Activated CD4-positive, alpha-beta T cell treated with anti-CD3 and anti-CD28 coated beads for 24 hours (primary cell): ENCODE measurements at regions not wholly inside any gene's neighbourhood (a gene's known extent, or its start where the extent isn't known, plus 50 kb on each side); places are given as distances from the start of the nearest gene placed in this dataset.

Experiments
- DNase-seq, 2 donors: peaks; one replicate each; pipeline ENCODE4 v3.0.0-alpha.2; 2020; ENCODE audit warnings: low read depth in 2 of 2

DNA sequence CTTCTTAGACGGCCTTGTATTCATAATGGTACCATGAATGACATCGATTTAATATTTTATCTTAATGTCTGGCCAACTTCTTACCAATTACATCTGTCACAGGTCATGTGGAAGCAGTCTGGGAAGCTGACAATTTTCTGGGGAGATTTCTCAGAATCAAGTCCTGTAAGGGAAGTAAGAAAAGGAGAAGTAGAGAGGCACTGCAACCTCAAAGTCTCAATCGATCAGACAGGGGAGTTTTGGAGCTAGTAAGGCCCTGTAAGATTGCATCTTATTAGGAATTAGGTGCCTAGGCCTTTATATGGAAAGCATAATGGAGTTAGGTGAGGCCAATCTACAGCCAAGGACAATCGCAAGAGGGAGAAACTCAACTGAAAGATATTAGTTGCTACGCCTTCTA lies 694.6 kb upstream of the SORCS1 start:
- DNase-seq = no peak

DNA sequence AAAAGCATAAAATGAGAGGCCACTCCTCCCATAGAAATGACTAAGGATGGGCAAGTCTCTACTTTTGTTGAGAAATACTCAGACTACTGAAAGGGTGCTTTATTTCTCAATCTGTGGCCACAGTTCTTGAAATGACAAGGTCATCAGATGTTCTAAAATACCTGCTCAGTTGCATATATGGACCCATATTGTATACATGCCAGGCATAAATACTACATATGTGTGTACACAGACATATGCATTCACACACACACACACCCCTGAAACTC lies 691.5 kb upstream of the SORCS1 start:
- no peak for DNase-seq

DNA sequence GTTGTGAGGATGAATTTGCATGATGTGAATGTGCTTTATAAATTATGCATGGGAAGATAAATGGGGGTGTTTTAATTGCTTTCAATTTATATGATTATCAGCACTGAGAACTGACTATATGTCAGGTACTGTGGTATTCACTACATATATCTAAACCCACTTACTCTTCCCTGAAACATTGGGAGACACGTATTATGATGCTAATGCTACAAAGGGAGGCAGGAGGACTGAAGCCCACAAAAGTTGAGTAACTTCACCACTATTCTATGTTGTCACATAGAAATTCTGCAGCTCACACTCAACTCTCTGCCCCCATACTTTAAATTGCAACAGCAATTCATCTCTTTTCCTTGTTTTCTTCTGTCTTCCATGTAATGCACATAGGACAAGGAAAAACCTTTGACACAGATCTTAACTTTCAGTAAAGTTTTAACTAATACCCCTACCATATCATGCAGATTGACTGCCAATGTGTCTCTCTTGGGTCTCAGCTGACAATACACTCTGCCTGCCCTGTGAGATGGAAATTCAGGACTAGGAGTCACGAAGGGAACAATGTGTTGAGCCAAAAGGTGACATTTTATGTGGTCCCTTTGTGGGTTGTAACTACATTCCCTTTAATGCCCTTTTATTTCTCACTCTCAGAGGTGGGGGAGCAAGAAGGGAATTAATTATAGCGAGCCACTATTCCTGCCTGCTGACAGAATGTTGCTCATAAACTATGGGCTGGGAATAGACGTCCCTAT lies 691.0 kb upstream of the SORCS1 start:
- DNase-seq = no peak

DNA sequence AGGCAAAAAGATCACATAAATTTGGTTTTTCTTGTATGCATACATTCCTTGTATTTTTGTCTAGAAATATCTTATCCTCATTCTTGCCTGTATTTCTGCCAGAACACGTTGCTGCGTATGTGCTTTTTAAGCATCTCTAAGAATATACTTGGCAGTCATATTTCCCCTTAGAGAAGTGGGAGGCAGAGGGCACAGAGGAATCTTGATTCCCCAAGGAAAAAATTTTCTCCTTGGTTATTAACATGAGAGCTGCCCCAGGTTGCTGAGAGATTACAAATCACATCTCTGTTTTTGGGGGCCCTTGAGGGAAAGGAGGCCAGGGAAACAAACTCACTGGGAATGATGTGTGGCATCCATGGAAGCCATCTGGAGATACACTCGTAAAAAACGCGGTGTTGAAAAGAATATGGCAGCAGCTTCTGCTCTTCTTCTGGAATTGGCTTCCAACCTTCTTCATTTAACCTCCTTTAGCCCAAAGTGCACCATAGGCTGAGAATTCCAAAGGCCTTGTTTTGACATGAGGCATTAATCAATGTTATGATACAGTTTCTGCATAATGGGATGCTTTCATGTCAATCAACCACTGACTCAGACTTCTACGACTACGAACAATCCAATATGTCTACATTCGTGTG lies 684.3 kb upstream of the SORCS1 start:
- no peak for DNase-seq

DNA sequence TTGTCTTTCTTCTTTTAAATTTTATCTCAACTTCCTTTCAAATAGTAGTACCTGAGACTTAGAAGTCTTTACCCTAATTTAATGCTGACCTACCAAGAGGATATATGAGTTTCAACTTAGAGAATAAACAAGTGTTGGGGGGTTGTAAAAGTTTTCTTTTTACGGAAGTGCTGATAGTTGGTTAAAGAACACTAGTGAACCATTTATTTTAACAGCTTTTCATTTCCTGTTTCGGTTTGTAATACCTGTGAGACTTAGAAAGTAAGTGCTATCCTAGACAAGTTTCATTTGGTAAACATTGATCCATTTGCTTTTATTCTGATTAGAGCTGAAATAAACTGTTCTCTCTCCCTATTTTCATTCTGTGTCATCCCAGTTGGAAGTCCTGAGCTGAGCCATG lies 683.1 kb upstream of the SORCS1 start:
- DNase-seq = no peak

DNA sequence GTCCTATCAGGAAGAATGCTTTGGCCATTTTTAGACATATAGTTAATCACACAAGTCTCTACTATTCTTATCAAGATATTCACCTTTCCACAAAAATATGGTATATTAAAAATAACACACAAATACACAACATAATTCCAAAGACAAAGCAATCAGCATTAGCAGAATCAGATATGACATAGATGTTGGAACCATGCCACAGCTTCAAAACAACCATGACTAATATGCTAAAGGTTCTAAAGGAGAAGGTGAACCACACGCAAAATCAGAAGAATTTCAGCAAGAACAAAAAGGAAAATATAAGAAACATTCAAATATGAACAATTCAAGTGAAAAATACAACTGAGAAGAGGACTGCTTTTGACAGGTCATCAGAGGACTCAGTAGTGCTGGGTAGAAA lies 670.2 kb upstream of the SORCS1 start:
- DNase-seq = no peak

DNA sequence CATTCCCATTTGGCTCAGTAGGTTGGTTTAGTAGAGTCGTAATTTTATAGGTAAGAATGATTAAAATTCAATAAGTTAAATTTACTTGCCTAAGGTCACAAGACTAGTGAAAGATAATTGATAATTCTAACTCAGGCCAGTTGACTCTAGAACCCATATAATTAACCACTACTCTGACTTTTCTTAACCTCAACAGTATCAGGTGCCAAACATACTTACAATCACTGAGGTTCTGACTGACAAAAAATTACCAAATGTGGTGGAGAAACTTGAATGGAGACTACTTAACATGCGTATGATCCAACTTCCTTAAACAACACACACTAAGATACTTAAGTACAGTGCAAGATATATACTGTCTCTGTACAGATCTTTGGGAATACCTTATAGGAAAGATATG lies 667.3 kb upstream of the SORCS1 start:
- DNase-seq = no peak

DNA sequence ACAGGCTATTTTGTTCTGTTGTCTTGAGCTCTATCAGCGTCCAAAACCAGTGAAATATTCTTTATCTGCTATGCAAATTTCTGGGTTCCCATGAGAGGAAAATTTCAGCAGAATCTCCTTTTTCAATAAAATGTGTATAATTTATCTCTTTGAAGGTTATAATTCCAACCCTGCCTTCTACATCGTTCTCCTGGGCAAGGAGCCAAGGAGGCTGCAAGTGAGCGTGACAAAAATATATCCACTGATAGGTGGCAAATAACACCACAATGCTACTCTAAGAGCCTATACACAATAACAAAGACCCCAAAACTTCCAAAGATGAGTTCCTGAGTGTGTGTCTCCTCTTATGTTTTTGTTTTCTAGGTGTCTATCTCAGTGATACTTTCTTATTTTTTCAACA lies 664.7 kb upstream of the SORCS1 start:
- DNase-seq = no peak

DNA sequence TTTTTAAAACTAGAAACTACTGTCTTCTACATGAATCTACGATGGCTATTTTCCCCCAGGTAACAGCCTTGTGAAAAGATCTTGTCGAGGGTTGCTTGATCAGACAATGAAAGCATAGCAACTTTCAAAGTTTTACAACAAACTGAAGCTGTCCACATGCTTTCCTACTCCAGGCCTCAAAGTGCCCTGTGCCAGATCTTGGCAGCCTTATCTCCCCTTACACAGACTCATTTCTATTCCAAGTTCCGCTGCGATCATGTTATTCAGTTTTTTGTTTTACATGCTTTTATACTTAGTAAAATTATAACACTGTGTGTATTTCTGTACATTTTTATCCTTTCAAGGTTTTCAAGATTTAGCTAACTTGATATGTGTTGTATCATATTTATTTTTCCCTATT lies 661.7 kb upstream of the SORCS1 start:
- DNase-seq = no peak

DNA sequence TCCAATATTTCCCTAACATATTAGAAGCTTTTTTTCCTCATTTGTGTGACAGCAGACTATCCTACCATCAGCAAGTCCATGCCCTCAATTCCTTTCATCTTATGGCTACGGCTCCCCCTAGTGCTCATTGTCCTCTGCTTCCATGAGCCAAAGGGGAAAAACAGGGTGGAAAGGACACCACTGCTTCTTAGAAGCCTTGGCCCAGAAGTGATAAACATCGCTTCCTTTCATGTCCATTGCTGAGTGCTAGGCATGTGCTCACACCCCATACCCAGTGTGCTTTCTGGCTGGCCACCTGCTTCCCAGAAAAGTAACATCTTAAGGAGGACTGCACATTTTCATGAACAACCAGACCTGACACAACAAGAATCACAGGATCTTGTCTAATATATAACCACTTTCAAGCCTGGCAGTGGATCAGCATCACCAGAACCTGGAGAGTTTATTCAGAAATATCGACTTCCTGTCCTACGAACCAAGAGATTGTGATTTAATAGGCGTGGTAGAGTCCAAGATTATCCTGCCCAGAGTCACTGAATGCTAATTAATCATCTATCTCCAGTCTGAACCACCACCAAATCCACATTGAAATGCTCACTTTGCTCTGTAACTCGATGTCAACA lies 650.5 kb upstream of the SORCS1 start:
- DNase-seq = no peak

DNA sequence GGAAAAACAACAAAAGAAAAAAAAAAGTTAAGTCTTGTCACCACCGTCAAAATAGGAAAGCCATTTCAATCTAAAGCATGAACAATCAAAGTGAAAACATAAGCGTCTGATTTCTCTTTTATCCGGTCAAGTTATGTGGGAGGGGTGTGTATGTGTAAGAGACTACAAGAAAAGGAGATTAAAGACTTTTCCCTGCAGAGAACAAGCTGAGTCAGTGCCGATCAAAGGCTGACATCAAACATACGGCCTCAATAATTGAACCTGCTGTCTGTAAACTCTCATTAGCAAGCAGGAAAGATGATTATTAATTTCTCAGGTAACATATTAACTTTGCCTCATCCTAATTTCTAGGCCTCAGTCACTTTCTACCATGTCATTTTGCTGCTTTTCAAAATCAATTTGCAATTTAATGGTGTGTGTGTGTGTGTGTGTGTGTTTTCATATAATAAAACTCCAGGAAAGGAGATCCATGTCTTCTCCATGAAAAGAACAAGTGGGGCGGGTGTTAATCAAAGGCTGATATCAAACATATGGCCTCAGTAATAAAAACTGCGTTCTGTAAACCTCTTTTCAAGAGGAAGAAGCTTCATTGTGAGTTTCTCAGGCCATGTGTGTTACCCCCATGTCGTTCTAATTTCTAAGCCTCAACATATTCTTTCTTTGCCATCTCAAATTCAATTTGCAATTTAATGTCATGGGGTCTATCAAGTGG lies 649.1 kb upstream of the SORCS1 start:
- no peak for DNase-seq

DNA sequence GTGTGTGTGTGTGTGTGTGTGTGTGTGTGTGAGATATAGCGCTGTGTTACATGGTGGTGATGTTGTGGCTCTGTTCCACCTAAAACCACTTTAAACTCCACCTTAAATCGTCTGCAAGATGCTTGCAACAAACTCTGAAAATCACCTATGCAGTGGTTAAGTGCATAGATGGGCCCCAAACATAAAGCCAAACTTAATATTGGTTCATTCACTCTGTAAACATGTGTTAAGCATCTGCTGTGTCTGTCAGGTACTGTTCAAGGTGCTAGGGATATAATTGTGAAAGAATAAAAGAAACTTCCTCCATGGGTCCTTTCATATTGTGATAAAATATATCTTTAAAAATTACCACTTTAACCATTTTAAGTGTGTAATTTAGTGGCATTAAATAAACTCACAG lies 645.4 kb upstream of the SORCS1 start:
- no peak for DNase-seq

DNA sequence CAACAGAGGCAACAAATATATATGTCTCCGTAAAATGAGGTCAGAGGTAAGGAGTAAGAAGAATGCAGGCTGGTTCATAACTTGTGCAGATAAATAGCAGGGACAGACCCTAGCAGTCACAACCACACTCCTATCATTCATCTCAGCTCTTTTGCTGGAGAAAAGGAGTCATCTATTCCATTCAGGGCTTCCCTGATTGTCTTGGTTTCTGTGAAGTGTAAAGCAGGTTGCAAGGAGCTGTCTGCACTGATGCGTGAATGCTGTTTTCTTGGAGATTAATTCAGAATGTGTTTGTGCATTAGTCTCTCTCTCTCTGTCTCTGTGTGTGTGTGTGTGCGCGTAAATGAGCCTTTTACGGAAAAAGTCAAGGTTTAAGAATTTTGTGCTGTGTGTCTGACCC lies 643.3 kb upstream of the SORCS1 start:
- no peak for DNase-seq

DNA sequence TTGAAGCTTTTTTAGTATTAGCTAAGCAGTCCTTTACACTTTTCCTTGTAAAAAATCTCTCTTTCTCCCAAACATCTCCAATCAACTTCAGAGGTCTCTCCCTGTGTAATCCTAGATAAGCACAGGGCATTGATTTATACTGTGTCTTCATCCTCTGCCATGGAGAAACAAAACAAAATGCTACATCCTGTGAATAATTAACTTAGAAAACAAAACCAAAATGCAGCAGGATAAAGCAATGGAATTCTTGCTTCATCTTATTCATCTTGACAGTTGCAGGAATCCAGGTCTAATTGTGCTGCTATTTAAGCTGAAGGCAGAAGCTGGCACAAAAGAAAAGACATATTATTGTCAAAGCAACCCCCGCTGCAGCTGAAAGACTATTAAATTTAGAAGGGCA lies 641.5 kb upstream of the SORCS1 start:
- no peak for DNase-seq

DNA sequence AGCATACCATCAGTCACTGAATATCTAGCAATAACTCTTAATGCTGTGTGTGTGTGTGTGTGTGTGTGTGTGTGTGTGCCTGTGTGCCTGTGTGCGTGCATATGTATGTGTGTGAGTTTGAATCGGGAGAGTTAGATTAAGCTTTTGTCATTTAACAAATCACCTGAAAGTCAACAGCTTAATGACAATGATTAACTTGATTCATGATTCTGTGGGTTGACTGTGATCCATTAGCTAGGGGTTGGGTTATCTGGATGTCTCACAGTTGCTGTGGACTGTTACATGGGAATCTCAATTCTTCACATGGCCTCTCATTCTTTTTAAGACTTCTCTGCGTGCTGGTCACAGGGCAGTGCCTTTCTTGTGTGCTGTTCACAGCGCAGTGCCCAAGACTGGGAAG lies 639.0 kb upstream of the SORCS1 start:
- DNase-seq = no peak

DNA sequence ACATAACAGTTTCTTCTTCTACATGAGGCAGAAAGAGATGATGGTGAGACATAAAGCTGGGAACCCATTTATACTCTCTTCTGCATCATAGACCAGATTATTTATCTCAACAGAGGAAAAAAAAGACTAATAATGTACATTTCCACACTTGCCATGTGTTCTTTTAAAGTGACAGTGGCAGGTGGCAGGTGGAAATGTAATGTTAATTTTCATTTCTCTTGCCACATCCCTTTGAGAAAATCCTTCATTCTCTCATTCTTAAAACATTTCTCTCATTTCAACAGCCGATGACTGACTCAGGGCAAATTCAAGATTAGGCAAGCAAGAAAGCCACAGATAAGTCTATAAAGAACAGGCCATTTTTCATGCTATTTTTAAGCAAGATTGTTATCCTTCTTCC lies 635.6 kb upstream of the SORCS1 start:
- no peak for DNase-seq

DNA sequence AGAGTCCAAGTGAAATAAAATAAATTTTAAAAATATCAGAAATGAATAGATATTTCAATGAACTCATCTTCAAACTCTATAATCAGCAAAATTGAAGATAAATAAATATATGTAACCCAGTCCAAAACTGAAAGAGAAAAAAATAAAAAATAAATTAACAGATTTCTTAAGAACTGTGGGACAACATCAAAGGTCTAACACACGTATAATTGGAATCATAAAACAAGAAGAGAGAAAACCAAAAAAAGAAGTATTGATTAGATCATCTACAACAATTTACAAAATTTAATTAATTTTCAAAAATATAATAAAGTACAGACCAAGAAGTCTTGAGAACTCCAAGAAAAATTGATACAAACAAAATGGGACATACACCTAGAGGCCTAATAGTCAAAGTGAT lies 625.8 kb upstream of the SORCS1 start:
- no peak for DNase-seq

DNA sequence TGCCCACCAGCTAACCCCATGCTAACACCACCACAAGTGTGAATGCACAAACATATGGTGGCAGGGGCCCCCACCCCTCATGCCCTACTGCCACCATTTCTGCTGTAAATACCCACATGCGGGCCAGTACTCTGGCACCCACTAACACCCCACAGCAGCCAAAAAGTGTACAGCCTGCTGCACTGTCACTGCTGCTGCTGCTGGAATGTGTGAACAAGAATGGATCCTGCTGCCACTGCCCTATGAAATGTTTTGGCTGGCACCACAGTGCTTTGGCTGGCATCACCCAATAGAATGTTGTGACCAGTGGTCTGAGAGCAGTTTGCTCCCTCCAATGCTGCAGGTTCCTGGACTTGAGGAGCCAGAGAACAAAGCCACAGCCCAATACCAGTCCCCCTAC lies 606.6 kb upstream of the SORCS1 start:
- no peak for DNase-seq

DNA sequence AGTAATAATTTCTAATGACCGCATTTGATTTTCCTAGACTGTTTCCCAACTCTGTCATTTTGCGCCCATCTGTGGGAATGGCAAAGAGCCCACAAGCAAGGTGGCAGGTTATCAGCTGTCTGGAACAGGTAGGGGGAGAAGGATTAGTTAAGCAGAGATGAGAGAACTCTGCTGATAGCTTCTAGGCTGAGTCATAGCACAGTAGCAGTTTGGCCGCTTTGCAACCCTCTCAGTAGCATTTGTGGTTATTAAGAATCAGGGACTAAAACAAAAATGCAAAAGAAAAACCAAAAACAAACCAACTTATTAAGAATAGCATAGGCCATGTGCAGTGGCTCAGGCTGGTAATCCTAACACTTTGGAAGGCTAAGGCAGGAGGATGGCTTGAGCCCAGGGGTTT lies 602.7 kb upstream of the SORCS1 start:
- DNase-seq = no peak

DNA sequence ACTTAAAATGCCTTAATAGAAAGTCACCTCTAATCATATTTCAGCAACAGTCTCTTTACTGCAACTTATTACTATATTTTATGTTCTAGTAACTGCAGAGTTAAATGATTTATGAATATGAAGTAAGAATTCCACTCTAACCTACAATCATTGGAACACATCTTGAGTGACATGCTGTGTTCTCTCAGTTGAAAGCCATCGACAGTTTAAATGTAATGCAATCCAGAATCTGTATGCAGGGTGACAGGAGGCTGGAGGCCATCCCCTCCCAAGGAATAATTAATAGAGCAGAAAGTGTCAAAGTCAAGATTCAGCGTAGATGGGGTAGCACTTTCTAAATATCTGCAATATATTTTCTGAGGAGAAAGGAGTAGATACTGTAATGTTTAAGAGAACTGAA lies 590.3 kb upstream of the SORCS1 start:
- no peak for DNase-seq

DNA sequence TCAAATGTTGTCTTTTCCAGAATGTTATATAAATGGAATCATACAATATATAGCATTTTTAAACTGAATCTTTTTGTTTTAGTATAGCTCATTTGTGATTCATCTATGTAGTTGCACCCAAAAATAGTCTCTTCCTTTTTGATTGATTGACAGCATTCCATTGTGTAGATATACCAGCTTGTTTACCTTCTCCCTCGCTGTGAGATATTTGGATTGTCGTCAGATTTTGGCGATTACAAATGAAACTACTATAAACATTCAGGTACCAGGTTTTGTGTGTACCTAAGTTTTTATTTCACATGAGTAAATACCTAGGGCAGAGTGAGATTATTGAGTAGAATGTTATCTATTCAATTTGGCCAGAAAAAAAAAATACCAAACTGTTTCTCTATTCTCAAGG lies 584.7 kb upstream of the SORCS1 start:
- no peak for DNase-seq

DNA sequence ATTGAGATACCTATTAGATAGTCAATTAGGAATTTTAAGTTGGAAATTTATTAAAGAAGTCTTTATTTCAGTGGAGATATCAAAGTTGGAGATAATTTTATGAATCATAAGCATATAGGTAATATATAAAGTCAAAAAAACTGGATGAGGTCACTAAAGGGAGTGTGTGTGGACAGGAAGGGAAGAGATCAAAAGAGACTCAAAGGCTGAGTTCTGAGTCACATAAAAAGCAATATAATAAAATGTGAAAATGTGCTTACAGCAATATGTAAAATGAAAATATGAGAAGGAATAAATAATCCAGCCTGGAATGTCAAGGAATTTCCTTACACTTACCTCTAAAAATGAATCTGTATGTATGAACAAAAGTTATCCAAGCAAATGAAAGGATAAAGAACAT lies 583.3 kb upstream of the SORCS1 start:
- DNase-seq = no peak

DNA sequence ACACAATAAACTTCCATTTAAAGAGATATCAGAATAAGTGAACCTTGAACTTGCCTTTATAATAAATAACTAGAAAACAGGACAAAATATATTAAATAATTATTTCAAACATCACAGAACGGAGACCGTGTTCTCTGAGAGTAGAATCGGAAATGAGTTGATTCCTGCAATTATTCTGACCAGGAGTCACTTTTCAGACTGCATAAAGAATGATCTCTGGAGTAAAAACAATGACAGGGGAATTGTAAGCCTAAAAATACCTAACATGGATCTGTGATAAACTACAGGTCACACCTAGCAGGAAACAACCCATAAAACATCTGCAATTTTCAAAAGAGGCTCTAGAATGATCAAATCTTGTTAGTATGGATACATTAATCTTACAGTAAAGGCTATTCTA lies 577.5 kb upstream of the SORCS1 start:
- no peak for DNase-seq
